HG03025 (cell line): ENCODE measurements at regions not wholly inside any gene's neighbourhood (a gene's known extent, or its start where the extent isn't known, plus 50 kb on each side); places are given as distances from the start of the nearest gene placed in this dataset.

Source experiments
- ATAC-seq: cut with Tn5 transposase; IDR thresholded peaks from one replicate; pipeline ENCODE4 v1.9.1; 2021; ENCODE audit warnings: mild to moderate bottlenecking, moderate library complexity; ENCODE audit not compliant: unreplicated experiment, low FRiP score

GRCh38 chr4:57163530-57164459 is 53.6 kb upstream of the IGFBP7 start:
- ATAC-seq: peak; percentile 99

GRCh38 chr4:57162499-57163019 is 52.4 kb upstream of the IGFBP7 start:
- no peak for ATAC-seq
